Islet of Langerhans (tissue), 1 donor: ENCODE measurements at regions not wholly inside any gene's neighbourhood (a gene's known extent, or its start where the extent isn't known, plus 50 kb on each side); places are given as distances from the start of the nearest gene placed in this dataset.
"Not testable (repeated sequence)": the region's sequence is repeated elsewhere in the genome, so short reads cannot be mapped to it uniquely, and the experiment has no call there.

Experiments
- FAIRE-seq: peaks from one replicate; lab custom pipeline; 2011; peaks lifted over from hg19 to GRCh38; lab: Jason Lieb, UNC

- FAIRE-seq, result no peak
Observed at GRCh38 chr20:23299673-23300050, 50.9 kb upstream of the NXT1 start.

DNA sequence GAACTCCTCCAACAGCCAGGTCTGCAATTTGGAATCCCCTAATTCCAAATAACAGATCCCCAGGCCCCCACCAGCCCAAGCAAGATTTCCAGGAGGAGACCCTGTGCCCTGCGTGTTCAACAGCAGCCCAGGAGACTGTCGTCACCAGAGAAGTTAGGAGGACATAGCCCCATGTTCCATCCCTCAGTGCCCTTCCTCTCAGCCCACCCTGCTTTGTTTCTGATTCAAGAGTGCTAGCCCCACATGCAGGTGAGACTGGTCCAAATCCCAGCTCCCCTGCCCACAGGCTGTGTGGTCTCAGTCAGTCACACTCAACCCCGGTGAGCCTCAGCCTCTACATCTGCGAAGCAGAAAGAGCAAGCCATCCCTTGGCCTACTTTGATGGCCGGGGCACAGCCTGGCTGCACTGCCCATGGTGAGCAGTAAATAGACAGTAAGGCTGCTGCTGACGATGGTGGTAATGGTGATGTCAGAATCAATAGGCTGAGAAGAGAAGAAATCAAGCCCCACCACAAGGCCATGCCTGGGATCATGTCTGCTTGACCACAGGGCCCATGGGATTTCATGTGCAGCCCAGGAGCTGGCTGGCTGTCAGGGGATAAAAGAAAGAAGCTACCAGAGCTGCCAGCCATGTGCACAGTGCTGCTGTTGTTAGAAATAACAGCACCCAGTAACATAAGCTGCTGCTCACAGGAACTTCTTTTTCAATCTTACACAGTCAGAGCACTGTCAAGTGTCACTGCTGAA, 51.5 kb upstream of the NXT1 start:
- FAIRE-seq, result no peak

DNA sequence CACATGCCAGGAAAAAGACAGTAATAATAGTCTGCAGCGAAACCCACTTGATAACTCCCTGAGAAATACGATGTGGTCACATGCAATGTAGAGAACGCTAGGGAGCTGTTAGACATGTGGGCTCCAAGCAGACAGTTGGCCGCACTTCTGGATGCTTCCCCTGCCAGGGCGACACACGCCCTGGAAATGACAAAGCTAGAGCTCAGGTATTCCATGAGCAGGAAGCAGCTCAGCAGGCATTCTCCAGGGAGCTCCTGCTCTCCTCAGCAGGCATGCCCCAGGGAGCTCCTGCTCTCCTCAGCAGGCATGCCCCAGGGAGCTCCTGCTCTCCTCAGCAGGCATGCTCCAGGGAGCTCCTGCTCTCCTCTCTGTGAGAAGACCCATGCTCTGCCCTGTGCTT, 52.4 kb upstream of the NXT1 start:
- no peak for FAIRE-seq

DNA sequence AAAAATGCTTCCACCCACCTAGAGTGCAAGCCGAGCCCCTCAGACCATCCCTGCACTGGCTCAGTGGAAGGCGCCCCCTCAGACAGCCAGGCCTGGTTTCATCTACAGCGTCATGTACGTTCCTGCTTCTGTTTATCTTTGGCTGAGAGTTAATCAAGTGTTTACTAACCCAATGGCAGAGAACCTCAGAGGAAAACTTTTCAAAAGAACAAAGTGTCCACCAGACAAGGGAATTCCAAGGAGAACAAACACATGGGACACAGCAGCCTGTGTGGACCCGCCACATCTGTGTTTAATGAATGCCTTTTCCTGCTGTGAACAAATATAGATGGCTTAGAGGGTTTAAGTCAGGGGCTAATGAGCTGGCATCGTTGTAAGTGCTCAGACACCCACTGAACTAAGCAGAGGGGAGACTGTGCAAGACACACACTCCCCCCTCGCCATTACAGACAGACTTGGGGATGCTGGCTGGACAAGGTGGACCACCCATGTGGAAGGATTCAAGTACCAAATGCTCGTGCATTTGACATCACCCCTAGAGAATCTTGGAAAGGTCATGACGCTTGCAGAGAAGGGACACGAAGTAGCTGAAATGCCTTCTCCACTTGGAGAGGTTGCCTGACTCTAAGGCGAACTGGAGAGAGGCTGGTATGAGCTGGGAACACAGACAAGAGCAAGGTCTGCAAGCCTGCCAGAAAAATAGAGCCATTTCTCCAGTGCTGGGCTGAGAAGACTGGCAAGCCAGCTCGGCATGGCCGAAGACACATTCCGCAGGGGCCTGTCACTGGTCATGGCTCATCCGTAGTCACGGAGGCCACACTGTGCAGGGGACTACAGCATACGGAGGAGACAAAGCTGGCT, 53.5 kb upstream of the NXT1 start:
- FAIRE-seq, result no peak

DNA sequence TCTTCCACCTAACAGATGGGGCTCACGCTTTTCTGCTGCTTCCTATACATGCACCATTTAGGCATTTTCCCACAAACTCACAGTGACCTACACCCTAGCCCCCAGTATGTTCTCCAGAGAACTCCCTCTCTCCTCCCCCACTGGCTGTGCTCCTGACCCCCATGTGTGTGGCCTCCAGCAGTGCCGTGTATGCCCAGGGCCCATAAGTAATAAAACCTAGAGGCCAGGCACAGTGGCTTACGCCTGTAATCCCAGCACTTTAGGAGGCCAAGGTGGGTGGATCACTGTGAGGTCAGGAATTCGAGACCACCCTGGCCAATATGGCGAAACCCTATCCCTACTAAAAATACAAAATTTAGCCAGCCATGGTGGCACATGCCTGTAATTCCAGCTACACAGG, 54.7 kb upstream of the NXT1 start:
- no peak for FAIRE-seq

GRCh38 chr20:23294671-23295070, 55.9 kb upstream of the NXT1 start:
- FAIRE-seq, result no peak

GRCh38 chr20:23294166-23294565, 56.4 kb upstream of the NXT1 start:
- FAIRE-seq, result no peak

DNA sequence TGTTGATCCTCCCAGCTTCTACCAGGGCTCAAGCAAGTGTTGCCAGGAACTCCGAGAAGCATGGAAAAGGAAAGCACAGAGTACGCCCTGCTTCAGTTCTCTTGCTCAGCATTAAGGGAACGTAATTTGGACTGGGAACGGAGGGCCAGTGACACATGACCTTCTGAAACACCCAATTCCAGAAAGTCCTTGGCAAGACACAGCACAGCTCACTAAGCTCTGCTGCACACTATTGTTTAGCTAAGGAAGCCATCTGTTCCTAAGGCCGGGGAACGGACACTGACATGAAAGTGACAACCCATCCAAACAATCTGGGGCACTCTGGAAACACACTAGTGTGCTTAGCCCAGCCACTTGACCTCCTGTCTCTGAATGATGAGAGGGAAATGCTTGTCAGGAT, 56.9 kb upstream of the NXT1 start:
- no peak for FAIRE-seq

DNA sequence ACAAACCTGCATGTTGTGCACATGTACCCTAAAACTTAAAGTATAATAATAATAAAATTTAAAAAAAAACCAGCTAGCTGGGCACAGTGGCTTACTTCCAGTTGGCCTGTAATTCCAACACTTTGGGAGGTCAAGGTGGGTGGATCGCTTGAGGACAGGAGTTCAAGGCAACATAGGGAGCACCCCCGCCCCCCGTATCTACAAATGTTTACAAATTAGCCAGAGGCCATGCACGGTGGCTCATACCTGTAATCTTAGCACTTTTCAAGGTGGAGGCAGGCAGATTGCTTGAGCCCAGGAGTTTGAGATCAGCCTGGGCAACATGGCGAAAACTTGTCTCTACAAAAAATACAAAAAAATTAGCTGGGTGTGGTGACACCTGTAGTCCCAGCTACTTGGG, 58.3 kb upstream of the NXT1 start:
- FAIRE-seq, result not testable (repeated sequence)

GRCh38 chr20:23291575-23292240, 58.9 kb upstream of the NXT1 start:
- no peak for FAIRE-seq

- no peak for FAIRE-seq
Observed at GRCh38 chr20:23290761-23291574, 59.6 kb upstream of the NXT1 start.

DNA sequence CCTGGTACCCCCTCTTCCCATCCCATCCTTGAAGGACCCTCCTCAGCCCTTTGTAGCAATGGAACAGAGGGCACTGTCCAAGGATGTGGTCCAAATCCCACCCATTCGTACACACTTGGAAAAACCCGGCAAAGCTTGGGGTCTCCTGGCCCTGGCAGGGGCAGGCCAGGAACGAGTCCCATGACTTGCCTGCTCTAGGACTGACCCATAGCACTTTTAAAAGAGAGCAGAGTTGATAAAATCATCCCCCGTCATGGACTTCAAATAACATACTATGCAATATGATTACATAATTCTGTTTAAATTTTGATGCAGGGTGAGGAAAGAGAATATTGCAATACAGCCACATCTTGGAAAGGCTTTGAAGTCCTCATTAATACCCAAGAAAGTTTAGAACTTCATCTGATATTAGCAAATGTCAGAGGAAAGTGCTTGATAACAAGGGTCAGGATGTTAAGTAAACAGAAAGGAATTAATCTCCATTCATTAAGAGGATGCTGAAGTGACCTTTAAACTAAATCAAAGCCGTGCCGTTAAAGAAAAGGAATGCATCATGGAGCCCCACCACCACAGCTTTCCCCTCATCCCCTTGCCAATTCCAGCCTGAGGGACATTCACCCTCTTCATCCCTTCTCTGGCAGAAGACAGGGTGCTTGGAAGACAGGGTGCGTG, 60.7 kb upstream of the NXT1 start:
- no peak for FAIRE-seq

- FAIRE-seq, result no peak
Observed at GRCh38 chr20:23289249-23289648, 61.3 kb upstream of the NXT1 start.

DNA sequence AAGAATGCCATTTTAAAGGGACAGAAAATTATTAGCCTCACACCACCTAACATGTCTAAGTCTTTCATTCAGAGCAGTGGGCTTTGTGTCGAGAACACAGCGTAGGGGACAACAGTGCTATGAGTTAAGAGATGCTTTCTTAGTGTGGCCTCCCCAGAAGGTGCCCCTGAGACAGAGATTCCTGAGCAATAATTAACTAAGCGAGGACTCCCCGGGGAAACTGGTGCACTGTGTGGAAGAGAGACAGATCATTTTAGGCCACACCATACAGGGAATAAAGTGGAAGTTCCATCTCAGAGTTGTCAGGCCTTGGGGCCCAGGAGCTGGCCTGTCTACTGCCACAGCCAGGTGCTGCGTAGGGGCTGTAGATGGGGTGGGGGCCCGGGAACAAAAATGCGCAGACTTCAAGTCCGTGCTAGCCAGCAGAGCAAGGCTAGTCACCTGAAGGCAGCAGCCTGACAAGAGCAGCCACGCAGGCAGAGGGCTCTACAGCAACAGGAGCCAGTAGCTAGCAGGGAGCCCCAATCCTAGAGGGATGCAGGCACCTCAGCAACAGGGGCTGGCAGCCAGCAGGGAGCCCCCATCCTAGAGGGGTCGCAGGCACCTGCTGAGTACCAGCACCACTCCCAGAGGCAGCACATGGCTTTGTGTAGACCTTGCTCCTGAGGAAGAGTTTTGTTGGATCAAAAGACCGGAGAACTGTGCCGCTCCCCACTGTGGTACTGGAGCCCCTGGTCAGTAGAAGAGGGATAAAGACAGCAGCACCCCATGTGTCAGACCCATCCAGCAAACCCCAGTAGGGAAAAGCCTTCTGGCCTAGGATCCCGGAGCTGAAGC, 63.0 kb upstream of the NXT1 start:
- no peak for FAIRE-seq

GRCh38 chr20:23286346-23286745, 64.2 kb upstream of the NXT1 start:
- no peak for FAIRE-seq

- no peak for FAIRE-seq
Observed at GRCh38 chr20:23285536-23285935, 65.1 kb upstream of the NXT1 start.

GRCh38 chr20:23284009-23284408, 66.6 kb upstream of the NXT1 start:
- FAIRE-seq, result no peak

DNA sequence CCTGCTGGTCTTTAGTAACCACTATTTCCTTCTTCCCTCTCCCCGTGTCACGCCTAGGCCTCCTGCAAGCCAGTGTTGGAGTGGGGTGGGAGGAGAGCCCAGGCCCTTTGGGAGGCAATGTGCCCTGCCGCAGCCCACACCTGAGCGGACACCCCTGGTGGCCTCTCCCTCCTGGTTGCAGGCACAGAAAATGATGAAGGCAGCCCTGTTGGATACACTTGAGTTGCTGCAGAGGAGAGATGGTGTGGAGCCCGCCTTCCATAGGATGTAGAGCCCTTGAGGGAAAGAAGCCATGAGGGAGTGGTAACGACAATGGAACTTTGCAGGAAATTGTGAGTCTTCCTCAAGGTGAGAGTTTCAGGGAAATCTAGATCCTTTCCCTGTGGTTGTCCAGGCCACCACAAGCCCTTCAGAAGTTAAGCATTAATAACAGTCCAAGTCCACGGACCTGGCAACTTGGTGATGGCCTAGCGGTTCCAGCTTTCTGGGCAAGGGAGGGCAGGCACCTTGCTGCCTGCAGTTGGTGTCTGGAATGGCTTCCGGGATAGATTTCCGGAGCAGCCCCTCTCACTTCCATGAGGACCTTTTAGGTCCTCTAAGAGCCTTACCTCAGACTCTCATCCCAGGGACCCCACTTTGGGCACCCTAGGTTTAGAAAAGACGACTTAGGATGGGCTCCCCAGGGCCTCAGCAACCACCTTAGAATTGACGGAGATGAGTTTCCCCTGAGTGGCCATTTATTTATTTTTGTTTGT, 67.3 kb upstream of the NXT1 start:
- FAIRE-seq, result no peak

DNA sequence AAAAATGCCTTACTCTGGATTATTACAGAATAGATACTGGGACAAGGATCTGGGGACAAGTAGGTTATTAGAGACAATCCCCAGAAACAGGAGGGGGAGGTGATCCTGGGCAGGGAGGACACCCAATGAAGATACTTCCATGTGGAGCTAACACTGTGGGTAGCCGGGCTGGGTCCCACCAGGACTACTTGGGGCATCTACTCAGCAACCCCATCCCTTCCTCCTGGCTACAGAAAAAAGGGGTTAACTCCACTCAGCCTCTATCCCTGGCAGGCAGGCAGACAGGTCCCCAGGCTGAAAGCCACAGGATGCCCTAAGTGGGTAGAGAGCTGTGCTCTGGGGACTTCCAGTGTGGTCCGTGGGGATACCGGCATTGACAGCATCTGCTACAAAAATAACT, 68.0 kb upstream of the NXT1 start:
- no peak for FAIRE-seq

DNA sequence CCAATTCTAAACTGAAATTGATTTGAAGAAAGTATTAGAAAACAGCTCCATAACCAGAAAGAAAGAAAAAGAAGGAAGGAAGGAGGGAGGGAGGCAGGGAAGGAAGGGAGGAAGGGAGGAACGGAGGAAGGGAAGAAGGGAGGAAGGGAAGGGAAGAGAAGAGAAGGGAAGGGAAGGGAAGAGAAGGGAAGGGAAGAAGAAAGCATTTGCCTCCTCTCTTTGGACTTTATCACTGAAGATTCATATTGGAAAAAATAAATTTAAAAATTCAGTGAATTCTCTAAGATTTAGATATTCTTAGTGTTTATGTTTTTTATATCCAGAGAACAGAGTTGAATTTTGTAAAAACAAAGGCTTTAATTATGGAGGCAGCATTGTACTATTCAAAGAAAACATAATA, 68.5 kb upstream of the NXT1 start:
- no peak for FAIRE-seq
